Glomerular visceral epithelial cell (primary cell): ENCODE measurements at regions not wholly inside any gene's neighbourhood (a gene's known extent, or its start where the extent isn't known, plus 50 kb on each side); places are given as distances from the start of the nearest gene placed in this dataset.
"Not testable (repeated sequence)": the region's sequence is repeated elsewhere in the genome, so short reads cannot be mapped to it uniquely, and the experiment has no call there.

Source experiments
- DNase-seq: peaks from one replicate; pipeline ENCODE4 v3.0.0-alpha.2; 2016; ENCODE audit errors: extremely low spot score

DNA sequence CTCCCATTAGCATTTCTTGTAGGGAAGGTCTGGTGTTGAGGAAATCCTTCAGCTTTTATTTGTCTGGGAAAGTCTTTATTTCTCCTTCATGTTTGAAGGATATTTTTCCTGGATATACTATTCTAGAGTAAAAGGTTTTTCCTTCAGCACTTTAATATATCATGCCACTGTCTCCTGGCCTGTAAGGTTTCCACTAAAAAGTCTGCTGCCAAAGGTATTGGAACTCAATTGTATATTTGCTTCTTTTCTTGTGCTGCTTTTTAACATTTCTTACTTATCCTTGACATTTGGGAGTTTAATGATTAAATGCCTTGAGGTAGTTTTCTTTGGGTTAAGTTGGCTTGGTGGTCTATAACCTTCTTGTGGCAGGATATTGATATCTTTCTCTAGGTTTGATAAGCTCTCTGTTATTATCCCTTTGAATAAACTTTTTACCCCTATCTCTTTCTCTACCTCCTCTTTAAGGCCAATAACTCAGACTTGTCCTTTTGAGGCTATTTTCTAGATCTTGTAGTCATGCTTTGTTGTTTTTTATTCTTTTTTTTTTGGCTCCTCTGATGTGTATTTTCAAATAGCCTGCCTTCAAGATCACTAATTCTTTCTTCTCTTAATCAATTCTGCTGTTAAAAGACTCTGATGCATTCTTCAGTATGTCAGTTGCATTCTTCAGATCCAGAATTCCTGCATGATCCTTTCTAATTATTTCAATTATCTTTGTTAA, 225.0 kb upstream of the ZNF217 start:
- no peak for DNase-seq

DNA sequence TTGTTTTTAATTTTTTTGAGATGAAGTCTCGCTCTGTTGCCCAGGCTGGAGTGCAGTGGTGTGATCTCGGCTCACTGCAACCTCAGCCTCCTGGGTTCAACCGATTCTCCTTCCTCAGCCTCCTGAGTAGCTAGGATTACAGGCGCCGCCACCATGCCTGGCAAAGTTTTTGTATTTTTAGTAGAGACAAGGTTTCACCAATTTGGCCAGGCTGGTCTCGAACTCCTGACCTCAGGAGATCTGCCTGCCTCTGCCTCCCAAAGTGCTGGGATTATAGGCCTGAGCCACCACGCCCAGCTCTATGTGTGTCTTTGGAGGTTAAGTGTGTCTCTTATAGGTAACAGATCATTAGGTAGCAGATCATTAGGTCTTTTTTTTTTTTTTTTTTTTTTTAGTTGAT, 223.9 kb upstream of the ZNF217 start:
- not testable (repeated sequence) for DNase-seq

DNA sequence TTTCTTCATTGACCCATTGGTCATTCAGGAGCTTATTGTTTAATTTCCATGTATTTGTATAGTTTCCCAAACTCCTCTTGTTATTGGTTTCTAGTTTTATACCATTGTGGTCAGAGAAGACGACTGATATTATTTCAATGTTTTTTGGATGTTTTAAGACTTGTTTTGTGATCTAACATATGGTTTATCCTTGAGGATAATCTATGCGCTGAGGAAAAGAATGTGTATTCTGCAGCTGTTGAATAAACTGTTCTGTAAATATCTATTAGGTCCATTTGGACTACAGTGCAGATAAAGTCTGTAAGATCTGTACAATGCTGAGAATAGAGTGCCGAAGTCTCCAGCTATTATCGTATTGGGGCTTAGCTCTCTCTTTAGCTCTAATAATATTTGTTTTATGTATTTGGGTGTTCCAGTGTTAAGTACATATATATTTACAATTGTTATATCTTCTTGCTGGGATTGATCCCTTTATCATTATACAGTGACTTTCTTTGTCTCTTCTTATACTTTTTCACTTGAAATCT, 223.3 kb upstream of the ZNF217 start:
- no peak for DNase-seq

DNA sequence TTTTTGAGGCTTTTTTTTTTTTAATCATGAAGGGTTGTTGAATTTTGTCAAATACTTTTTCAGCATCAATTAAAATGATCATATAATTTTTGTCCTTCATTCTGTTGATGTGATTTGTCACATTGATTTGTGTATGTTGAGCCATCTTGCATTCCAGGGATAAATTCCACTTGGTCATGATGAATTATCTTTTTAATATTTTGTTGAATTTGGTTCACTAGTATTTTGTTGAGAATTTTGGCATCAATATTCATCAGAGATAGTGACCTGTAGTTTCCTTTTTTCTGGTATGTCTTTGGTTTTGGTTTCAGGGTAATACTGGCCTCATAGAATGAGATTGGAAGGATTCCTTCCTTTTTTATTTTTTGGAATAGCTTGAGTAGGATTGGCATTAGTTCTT, 221.9 kb upstream of the ZNF217 start:
- DNase-seq = no peak

DNA sequence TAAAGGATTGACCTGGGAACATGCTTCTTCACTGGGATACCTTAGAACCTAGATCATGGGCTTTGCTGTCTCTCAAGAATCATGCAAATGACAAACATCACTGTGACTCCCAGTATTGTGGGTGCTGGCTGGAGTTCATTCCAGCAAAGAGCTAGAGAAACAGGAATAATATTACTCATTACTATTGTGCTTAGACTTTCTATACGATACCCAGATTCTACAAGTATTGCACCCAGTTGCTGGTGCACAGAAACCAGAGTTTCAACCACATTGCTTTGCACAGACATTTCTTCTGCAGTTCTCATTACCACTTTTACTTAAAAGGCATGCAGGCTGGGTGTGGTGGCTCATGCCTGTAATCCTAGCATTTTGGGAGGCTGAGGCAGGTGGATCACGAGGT, 220.4 kb upstream of the ZNF217 start:
- DNase-seq = no peak

DNA sequence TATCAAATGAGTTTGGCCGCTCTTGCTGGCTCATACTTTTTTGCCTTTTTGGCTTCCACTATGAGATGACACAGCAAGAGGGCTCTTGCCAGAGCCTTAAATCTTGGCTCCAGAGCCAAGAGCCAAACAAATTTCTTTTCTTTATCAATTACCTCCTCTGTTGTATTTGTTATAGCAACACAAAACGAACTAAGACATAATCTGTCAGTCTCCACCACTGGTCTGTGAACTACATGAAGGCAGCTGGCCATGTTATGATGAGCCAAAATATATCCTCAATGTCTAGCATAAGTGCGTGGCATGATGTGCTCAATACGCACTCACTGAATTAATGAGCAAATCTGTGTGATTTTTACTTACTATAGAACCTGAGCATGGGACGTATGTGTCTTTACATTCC, 220.0 kb upstream of the ZNF217 start:
- no peak for DNase-seq

DNA sequence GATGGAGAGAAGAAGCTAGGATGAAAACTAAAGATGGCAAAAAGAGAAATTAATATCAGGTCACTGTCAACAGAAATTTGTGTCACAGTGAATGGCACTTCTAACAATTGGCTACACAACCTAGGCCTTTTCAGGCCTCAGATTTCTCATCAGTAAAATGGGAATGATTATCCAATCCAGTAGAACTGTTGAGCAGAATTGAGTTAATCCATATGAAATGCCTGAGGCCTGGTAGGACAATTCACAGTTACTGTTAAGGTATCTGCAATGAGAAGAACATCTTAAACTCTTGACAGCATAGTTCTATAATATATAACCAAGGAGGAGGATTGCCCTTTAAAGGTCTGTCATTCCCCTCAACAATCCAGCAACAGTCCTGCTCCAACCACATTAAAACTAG, 217.9 kb upstream of the ZNF217 start:
- no peak for DNase-seq

DNA sequence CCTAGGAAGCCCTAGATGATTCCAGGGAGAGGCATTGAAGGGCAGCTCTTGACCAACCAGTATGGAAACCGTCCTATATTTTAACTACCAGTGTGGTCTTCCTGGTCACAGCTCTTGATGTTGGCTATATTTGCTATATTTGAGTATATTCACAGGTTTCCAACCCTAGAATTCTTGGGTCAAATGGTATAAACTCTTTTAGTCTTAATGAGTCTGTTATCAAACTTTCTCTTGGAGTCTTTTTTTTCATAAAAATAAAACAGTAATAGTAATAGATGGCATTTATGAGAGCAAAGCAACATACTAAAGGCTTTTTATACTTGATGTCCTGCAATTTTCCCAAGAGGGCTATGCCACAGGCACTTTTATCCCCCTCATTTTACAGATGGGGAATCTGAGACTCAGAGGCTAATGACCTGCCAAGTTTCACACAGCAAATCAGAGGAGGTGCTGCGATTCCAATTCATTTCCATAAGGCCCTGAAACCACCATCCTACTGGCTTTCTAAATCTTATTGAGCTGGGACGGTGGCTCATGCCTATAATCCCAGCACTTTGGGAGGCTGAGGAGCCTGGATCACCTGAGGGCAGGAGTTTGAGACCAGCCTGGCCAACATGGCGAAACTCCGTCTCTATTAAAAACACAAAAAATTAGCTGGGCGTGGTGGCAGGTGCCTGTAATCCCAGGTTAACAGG, 217.2 kb upstream of the ZNF217 start:
- no peak for DNase-seq

DNA sequence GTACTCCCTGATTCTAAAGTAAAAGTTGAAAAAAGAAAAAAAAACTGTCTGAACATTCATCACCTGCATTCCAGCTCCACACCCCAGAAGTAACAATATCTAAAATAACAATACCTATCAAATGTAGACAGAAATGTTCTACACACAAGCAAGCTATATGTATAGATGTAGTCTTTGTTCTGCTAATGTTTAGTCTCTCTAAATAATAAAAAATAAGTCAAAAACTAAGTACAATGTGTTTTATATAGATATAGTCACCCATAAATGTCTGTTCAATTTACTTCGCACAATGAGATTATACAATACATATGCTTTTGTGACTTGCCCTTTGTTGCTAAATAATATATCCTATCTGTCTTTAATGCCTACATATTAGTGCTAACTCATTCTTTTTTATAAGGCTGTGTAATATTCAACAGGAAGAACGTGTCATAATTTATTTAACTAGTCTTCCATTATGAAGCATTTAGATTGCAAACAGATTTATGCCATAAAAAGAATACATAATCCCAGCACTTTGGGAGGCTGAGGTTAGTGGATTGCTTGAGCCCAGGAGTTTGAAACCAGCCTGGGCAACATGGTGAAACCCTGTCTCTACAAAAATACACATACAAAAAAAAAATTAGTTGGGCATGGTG, 216.2 kb upstream of the ZNF217 start:
- DNase-seq = no peak

DNA sequence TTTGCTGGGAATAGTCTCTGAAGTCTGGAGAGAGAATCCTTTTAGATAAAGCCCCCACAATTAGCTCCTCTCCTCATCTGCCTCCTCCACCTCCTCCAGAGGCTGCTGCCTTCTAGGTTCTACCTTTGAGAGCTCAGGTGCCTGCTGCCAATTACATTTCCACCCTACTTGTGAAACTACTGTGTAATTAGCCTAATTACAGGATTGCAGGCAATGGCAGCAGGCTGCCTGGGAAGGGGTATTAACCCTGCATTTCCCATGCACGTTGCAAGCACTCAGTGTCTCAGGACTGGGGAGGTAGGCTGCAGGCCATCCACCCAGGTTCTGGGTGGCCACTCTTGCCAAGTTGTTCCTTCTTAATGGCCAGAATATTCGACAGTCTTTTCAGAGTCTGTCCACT, 215.6 kb upstream of the ZNF217 start:
- DNase-seq = no peak

DNA sequence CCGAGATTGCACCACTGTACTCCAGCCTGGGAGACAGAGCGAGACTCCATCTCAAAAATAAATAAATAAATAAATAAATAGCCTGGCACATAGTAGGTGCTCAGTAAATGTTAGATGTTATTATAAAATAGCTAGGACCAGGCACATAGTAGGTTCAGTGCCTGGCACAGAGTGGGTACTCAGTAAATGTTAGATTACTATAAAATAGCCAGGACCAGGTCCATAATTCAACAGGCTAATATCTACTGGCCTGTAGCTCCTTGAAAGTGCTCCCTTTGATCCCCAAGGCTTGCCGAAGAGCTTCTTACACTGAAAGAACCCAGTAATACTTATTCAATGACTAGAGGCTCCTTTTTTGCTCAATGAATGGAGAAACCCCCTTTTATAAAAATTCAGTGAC, 215.1 kb upstream of the ZNF217 start:
- no peak for DNase-seq

DNA sequence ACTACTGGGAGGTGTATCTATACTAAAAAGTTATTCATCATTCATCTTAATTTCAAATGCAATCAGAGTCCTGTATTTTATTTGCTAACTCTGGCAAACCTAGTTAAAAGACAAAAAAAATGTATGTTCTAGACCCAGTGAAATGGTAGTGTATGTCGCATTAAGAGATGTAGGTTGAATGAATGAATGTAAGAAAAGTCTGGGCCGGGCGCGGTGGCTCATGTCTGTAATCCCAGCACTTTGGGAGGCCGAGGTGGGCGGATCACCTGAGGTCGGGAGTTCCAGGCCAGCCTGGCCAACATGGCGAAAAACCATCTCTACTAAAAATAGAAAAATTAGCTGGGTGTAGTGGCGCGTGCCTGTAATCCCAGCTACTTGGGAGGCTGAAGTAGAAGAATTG, 214.7 kb upstream of the ZNF217 start:
- DNase-seq = not testable (repeated sequence)

DNA sequence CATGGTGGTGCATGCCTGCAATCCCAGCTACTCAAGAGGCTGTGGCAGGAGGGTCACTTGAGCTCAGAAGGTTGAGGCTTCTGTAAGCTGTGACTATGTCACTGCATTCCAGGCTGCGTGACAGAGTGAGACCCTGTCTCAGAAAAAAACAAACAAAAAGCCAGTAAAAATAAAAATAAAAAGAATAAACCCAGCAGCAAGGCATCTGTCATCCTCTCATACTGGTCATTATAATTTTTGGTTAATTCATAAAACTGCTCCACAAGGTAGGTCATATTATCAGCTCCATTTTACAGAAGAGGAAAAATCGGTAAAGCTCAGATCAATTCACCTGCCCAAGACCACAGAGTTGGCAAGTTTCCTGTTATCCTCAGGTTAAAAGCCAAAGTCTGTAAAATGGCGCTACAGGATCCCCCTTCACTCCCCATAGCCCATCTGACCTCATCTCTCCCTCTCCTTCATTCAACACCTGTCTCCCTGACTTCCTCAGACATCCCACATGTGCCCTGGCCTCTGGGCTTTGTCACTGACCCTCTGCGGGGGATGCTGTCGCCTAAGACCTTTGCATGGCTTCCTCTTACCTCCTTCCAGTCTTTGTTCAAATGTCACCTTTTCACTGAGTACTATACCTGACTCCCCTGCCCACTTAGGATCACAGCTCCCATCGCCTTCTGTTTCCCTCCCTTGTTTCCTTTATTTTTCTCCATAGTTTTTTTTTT, 213.2 kb upstream of the ZNF217 start:
- DNase-seq = no peak

DNA sequence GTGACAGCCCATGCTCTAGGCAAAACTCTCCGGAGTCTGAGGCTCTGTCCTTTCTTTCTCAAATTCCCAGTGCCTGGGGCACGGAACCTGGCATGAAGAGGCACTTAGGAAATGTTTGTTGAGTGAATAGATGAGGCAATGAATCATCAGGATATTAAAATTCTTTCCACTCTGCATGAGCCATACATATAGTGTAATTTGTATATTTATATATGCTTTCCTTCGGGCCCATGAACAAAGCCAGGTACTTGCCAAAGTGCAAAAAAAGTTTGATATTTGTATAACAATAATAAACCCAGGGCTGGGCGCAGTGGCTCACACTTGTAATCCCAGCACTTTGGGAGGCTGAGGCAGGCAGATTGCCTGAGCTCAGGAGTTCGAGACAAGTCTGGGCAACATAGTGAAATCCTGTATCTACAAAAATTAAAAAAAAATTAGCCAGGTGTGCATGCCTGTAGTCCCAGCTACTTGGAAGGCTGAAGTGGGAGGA, 212.3 kb upstream of the ZNF217 start:
- peak; percentile 34 for DNase-seq

DNA sequence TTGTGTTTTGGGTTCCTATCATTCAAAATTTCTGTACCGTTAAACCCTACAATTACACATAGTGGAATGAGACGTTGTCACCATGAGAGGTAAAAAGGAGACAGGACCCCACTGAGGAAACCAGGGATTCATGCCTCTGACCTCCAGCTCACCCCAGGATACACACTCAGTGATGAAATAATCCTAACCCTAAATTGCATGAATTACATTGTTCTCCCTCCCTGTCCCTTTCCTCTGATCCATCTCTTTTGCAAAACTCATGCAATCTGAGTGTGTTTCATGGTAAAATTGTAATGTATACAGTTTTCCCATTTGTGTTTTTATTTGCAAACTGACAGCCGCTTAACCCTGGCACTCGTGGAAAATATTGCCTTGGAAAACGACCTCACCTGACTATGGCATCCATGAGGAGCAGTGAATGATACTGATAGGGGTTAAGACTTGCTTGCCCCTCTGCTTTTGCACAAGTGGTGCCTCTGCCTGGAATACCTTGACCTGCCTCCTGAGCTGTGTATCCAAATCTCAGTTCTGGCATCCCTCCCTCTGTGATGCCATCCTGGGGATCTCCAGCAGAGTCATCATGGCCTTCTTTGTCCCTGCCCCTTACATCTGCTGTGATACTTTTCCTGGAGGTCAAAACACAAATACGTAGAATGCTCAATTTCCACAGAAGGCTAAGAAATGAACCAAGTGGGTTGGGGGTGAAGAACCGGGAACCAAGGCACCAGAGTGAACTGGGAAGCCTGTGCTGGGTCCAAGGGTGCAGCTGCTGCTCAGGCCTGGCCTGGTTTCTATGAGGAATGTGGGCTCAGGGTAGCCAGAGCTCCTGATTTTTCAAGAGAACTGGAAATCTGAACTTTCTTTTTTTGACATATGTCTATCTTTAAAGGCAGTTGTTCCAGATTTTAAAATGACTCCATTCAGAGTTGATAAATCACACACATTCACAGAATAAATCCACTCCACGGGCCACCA, 211.6 kb upstream of the ZNF217 start:
- no peak for DNase-seq

DNA sequence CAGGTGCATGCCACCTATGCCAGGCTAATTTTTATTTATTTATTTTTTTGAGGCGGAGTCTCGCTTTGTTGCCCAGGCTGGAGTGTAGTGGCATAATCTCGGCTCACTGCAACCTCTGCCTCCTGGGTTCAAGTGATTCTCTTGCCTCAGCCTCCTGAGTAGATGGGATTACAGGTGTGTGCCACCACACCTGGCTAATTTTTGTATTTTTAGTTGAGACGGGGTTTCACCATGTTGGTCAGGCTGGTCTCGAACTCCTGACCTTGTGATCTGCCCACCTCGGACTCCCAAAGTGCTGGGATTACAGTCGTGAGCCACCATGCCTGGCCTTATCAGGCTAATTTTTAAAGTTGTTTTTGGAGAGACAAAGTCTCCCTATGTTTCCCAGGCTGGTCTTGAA, 210.7 kb upstream of the ZNF217 start:
- not testable (repeated sequence) for DNase-seq

DNA sequence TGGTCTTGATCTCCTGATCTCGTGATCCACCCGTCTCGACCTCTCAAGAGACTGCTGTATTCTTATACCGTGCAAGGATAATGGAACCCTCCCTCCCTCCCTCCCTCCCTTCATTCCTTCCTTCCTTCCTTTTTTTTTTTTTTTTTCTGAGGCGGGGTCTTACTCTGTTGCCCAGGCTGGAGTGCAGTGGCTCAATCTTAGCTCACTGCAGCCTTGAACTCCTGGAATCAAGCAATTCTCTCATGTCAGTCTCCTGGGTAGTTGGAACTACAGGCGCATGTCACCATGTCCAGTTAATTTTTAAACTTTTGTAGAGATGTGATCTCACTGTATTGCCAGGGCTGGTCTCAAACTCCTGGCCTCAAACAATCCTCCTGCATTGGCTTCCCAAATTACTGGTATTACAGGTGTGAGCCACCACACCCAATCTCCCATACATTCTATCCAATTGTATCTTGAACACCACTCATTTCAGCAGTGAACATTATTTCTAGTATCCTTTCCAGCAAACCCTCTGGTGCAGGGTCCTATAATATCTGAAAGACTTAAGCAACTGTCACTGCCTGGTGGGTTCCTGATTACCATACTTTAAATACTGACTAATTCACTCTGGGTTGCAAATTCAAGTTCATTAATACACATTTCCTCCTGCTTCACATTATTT, 210.0 kb upstream of the ZNF217 start:
- DNase-seq = no peak

DNA sequence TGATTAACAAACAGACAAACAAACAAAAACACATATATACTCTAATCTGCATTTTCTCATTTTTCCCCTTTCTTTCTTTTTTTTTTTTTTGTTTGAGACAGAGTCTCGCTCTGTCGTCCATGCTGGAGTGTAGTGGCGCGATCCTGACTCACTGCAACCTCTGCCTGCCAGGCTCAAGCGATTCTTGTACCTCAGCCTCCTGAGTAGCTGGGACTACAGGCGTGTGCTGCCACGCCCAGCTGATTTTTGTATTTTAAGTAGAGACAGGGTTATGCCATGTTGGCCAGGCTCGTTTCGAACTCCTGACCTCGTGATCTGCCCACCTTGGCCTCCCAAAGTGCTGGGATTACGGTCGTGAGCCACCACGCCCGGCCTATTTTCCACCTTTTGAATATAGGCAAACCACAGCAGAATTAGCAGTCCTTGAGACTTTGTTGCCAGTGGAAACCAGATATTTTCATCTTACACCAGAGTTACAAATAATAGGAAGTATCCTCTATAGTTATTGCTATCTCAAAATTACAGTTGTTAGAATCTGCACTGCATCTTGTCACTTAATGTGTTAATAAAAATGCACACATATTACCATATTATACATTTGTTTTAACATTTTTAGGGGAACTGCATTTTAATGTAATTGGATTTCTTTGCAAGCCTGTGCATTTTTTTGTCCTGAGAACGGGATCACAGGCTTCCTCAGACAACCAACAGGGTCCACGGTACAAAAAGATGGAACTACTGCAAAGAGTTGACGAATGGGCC, 208.2 kb upstream of the ZNF217 start:
- DNase-seq = no peak

DNA sequence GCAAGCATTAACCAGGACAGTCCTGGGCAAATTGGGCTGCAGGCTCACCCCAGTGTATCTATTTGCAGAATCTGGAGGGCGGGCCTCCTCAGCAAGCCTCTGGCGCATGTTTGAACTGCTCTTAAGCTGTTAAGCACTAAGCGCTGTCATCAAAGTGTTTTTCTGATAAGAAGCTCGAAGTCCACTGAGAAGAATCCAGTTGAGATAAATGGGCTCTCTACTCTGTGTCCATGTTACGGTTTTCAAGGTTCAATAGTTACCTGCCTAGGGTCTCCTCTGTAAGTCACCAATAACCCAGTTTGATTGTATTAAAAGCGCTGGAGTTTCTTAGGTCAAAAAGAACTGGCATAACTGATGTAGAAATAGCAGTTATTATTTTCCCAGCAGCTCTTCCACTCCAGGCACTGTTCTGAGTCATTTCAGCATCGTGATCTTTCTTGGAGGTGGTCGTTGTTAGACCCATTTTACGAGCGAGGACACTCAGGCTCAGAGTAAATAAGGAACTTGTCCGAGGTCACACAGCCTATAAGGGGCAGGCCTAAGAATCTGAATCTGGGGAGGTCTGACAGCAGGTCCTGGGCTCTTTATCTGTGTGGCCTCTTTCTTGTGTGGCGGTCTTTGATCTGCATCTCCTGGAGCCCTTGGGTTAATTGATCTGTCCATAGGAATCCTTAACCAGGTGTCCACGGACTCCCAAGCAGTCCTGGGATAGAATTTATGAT, 207.4 kb upstream of the ZNF217 start:
- no peak for DNase-seq
